ENCODE measurements at regions not wholly inside any gene's neighbourhood (a gene's known extent, or its start where the extent isn't known, plus 50 kb on each side); places are given as distances from the start of the nearest gene placed in this dataset.
"Not testable (repeated sequence)": the region's sequence is repeated elsewhere in the genome, so short reads cannot be mapped to it uniquely, and the experiment has no call there.

DNA sequence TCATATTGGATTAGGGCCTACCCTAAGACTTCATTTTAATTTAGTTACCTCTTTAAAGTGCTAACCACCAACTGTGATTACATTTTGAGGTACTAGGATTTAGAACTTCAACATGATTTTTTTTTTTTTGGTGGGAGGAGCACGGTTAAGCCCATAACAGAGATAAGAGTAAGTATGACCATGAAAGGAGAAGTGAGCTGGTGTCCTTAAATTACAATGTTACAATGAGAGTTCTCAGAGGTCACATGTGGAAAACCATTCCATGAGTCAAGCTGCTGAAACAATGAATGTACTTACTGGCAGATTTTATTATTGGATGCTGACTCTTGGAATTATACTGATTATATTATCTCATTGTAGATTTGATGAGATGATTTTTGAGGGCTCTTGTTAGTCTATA, 779.3 kb upstream of the CITED2 start:
- H3K4me3 Mint-ChIP-seq: no peak overlapping the region
- no peak for DNase-seq

DNA sequence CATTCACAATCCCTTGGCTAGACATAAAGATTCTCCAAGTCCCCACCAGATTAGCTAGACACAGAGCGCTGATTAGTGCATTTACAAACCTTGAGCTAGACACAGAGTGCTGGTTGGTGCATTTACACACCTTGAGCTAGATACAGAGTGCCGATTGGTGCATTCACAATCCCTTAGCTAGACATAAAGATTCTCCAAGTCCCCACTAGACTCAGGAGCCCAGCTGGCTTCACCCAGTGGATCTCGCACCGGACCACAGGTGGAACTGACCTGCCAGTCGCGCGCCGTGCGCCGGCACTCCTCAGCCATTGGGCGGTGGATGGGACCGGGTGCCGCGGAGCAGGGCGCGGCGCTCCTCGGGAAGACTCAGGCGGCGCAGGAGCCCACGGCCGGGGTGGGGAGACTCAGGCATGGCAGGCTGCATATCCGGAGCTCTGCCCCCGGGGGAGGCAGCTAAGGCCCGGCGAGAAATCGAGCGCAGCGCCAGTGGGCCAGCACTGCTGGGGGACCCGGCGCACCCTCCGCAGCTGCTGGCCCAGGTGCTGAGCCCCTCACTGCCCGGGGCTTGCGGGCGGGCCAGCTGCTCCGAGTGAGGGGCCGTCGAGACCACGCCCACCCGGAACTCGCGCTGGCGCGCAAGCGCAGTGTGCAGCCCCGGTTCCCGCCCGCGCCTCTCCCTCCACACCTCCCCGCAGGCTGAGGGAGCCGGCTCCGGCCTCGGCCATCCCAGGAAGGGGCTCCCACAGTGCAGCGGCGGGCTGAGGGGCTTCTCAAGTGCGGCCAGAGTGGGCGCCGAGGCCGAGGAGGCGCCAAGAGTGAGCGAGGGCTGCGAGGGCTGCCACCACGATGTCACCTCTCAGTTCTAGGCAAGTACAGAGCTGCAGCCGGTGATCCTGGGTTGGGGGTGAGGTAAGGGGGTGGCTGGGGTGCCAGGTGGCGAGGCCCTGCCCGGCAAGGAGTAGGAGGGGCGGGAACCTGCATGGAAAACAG, 773.7 kb upstream of the CITED2 start:
- H3K9me3 ChIP-seq (ENCODE audit: control insufficient read depth, low read length, poor library complexity, severe bottlenecking); H3K27ac Mint-ChIP-seq; H3K27me3 Mint-ChIP-seq; ATAC-seq; DNase-seq; H3K36me3 Mint-ChIP-seq (ENCODE audit: low read depth); H3K4me1 Mint-ChIP-seq; H3K4me3 Mint-ChIP-seq: not testable (repeated sequence)

More for the DNA sequence above, 779.3 kb upstream of the CITED2 start:
- H3K9me3 ChIP-seq (ENCODE audit: control insufficient read depth, low read length, poor library complexity, severe bottlenecking): no peaks in the 10 kb centered on the region
- no peaks in the 10 kb centered on the region for H3K4me1 Mint-ChIP-seq
- no peak overlapping the region for H3K27ac Mint-ChIP-seq
- no peaks in the 10 kb centered on the region for H3K36me3 Mint-ChIP-seq (ENCODE audit: low read depth)
- ATAC-seq: no peak
- no peaks in the 10 kb centered on the region for H3K27me3 Mint-ChIP-seq

DNA sequence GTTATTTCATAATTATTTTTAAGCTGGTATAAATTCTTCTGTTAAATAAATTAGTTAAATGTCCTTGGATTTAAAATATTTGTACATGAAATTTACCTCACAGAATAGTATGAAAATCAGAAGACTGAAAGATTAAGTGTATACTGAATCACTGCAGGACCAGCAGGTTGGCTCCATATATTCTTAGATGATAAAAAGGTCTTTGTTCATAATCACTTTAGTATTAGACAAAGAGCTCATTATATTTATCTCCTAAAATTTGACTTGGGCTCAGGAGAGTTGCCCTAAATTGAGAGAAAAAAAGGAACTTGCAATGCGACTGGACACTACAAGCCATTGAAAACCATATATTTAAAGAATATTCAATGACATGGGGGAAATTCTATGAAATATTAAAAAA, 766.4 kb upstream of the CITED2 start:
- Mint-ChIP-seq H3K27me3 (no peaks in the 10 kb centered on the region), H3K36me3 (ENCODE audit: low read depth) (peaks cover 2% of the 10 kb centered on the region), H3K4me3 (no peak overlapping the region), H3K27ac (no peak overlapping the region), H3K4me1 (peaks cover 5% of the 10 kb centered on the region)
- H3K9me3 ChIP-seq (ENCODE audit: control insufficient read depth, low read length, poor library complexity, severe bottlenecking): no peaks in the 10 kb centered on the region
- DNase-seq: no peak
- no peak for ATAC-seq

DNA sequence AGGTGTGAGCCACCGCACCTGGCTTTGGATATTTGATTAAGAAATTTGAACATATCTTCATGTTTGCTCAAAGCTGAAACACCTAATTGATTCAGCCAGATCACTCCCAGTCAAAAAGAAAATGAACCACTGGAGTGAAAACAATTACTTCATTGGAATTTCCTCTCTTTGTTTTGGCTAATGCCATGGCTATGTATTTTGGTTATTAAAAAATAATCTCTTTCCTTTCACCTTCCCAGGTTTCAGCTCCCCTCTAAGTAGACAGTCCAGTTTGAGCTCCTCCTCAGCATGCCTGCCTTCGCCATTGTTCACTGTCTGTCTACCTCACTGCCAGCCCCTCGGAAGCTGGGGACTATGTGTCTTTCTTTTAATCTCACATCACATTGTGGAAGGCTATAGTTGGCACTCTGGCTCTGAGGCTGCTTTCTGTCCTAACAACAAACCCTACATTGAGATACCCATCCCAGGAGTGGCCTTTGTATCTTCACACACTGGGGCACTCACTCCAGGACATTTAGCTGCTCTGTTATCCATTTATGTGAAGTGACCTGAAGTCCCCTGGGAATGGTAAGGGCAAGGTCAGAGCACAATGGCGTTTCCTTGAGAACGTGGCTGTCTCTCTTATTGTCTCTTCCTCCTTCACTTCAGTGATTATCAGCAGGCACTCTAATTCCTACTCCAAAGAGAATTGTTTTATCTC, 764.0 kb upstream of the CITED2 start:
- DNase-seq: no peak
- Mint-ChIP-seq H3K4me3 (no peak overlapping the region), H3K27me3 (no peaks in the 10 kb centered on the region), H3K36me3 (ENCODE audit: low read depth) (peaks cover 2% of the 10 kb centered on the region), H3K27ac (no peak overlapping the region), H3K4me1 (peaks cover 5% of the 10 kb centered on the region)
- no peaks in the 10 kb centered on the region for H3K9me3 ChIP-seq (ENCODE audit: control insufficient read depth, low read length, poor library complexity, severe bottlenecking)
- no peak for ATAC-seq

DNA sequence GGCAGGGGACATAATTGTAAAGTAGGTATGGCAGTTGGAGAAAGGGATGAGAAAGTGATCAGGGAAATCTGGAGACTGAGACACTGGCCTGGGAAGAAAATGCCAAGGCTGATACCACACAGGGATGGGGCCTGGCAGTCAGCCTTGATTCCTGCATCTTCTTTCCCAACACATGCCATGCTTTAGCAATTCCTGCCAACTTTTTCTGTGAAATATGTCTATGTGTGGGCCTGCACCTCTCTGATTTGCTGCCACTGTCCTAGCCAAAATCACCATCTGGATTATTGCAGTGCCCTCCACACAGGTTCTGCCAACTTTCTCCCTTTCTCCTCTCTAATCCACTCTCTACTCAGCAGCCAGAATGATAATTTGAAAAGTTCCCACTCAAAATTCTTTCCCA, 759.8 kb upstream of the CITED2 start:
- Mint-ChIP-seq H3K36me3 (ENCODE audit: low read depth) (peaks cover 2% of the 10 kb centered on the region), H3K27ac (no peak overlapping the region), H3K27me3 (no peaks in the 10 kb centered on the region), H3K4me1 (peaks cover 3% of the 10 kb centered on the region), H3K4me3 (no peak overlapping the region)
- no peak for ATAC-seq
- H3K9me3 ChIP-seq (ENCODE audit: control insufficient read depth, low read length, poor library complexity, severe bottlenecking): no peaks in the 10 kb centered on the region
- no peak for DNase-seq

DNA sequence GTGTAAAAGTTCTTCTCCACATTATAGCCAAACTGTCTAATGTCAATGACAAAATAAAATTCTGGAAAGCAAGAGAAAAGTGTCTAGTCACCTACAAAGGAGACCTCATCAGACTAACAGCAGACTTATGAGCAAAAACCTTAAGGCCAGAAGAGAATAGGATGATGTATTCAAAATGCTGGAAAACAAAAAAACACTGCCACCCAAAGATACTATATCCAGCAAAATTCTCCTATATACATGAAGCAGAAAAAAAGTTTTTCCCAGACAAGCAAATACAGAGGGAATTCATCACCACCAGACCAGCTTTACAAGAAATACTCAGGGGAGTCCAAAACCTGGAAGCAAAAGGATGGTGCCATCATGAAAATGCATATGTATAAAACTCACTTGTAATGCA, 755.6 kb upstream of the CITED2 start:
- Mint-ChIP-seq H3K36me3 (ENCODE audit: low read depth) (peaks cover 4% of the 10 kb centered on the region), H3K4me1 (no peaks in the 10 kb centered on the region), H3K27ac (no peak overlapping the region), H3K4me3 (no peak overlapping the region), H3K27me3 (no peaks in the 10 kb centered on the region)
- DNase-seq (no peak), ATAC-seq (no peak)
- no peaks in the 10 kb centered on the region for H3K9me3 ChIP-seq (ENCODE audit: control insufficient read depth, low read length, poor library complexity, severe bottlenecking)

DNA sequence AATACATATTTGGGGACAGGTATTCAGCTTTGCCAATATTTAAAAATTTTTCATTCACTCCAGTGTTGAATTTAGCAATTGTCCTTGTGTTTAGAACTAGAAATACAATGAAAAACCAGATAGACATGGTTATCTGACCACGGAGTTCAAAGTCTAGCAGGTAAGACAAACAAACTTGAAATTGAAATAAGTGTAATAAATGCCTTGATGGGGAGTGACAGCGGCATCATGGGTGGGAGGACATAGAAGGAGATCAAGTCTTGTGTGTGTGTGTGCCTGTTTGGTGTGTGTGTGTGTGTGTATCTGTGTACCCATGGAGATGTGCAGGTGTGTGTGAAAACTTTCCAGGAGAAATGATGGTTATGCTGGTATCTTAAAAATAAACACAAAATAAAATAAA, 750.0 kb upstream of the CITED2 start:
- H3K27ac Mint-ChIP-seq: no peak overlapping the region
- peaks cover 4% of the 10 kb centered on the region for H3K36me3 Mint-ChIP-seq (ENCODE audit: low read depth)
- H3K27me3 Mint-ChIP-seq: no peaks in the 10 kb centered on the region
- no peaks in the 10 kb centered on the region for H3K9me3 ChIP-seq (ENCODE audit: control insufficient read depth, low read length, poor library complexity, severe bottlenecking)
- no peak for ATAC-seq
- no peak for DNase-seq
- no peaks in the 10 kb centered on the region for H3K4me1 Mint-ChIP-seq
- no peak overlapping the region for H3K4me3 Mint-ChIP-seq

DNA sequence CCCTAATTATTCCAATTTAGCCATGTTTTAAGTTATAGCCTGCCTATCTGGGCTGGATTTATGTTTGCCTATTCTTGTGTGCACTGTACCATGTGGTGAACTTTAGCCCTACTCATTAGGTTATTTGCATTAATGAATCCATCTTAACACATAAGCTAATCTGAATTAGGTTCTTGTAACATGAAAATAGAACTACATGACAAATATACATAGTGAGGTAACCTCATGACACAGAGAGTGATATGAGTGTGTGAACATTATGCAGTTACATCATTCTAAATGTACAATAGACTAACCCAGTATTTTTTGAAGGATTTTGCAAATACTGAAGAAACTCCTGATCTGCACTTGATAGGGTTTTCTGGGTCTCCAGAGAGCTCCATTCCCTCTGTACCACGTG, 733.7 kb upstream of the CITED2 start:
- Mint-ChIP-seq H3K4me3 (no peak overlapping the region), H3K27ac (no peak overlapping the region), H3K27me3 (peaks cover 10% of the 10 kb centered on the region), H3K4me1 (peaks cover 2% of the 10 kb centered on the region), H3K36me3 (ENCODE audit: low read depth) (no peaks in the 10 kb centered on the region)
- ATAC-seq (no peak), DNase-seq (no peak)
- H3K9me3 ChIP-seq (ENCODE audit: control insufficient read depth, low read length, poor library complexity, severe bottlenecking): no peaks in the 10 kb centered on the region

DNA sequence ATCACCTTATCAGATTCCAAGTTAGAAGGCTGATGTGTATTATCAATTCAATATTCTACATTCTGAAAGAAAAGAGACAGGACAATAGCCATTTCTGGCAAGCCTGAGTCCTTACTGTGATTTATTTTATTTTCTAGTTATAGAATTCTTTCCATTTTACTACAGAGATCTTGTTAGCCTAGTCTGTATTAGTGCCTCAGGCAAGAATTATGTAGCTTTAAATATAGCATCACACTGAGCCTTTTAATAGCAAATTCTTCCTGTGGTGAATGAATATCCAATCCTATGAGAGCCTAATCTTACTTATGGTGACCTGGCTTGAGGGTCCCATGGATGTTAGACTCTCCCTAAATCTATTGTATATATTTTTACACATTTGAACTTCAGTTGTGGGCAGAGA, 732.8 kb upstream of the CITED2 start:
- no peaks in the 10 kb centered on the region for H3K9me3 ChIP-seq (ENCODE audit: control insufficient read depth, low read length, poor library complexity, severe bottlenecking)
- Mint-ChIP-seq H3K36me3 (ENCODE audit: low read depth) (no peaks in the 10 kb centered on the region), H3K4me3 (no peak overlapping the region), H3K27me3 (peaks cover 10% of the 10 kb centered on the region), H3K27ac (no peak overlapping the region), H3K4me1 (peaks cover 2% of the 10 kb centered on the region)
- no peak for DNase-seq
- ATAC-seq: no peak

DNA sequence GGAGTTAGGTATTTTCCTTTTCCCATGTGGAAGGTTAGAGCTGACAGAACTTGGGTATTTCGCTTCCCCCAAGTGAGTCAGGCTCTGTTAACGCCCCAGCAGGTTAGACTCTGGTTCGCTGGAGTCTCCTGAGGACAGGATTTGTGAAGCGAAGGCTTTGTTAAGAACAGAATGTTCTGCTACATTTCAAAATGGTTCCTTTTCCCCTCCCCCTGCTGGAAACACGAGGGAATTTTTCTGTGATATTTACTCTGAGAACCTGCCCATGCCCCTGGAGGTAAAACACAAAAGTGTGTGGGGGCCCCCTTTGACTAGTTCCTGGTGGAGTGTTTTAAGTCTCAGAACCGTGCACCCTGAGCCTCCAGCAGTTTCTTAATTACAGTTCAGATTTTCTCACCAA, 731.4 kb upstream of the CITED2 start:
- Mint-ChIP-seq H3K4me1 (peaks cover 7% of the 10 kb centered on the region), H3K27ac (no peak overlapping the region), H3K27me3 (peaks cover 6% of the 10 kb centered on the region), H3K4me3 (no peak overlapping the region), H3K36me3 (ENCODE audit: low read depth) (no peaks in the 10 kb centered on the region)
- ATAC-seq (no peak), DNase-seq (no peak)
- H3K9me3 ChIP-seq (ENCODE audit: control insufficient read depth, low read length, poor library complexity, severe bottlenecking): no peaks in the 10 kb centered on the region

DNA sequence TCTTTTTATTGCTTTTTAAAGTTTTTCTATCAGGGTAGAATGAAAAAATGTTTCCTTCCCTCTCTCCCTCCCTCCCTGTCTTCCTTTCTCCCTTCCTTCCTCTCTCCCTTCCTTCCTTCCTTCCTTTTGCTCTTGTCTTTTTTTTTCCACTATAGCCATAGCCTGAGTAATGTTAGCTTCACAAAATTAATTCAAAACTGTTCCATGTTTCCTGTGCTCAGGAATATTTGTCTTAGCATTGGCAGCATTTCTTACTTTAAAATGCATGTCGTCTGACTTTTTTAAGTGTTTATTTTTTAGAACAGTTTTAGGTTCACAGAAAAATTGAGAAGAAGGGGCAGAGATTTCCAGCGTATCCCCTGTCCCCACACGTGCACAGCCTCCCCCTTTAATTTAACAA, 730.8 kb upstream of the CITED2 start:
- no peak for ATAC-seq
- no peak overlapping the region for H3K27ac Mint-ChIP-seq
- H3K27me3 Mint-ChIP-seq: peaks cover 4% of the 10 kb centered on the region
- no peak for DNase-seq
- peaks cover 7% of the 10 kb centered on the region for H3K4me1 Mint-ChIP-seq
- no peaks in the 10 kb centered on the region for H3K9me3 ChIP-seq (ENCODE audit: control insufficient read depth, low read length, poor library complexity, severe bottlenecking)
- no peak overlapping the region for H3K4me3 Mint-ChIP-seq
- H3K36me3 Mint-ChIP-seq (ENCODE audit: low read depth): no peaks in the 10 kb centered on the region

DNA sequence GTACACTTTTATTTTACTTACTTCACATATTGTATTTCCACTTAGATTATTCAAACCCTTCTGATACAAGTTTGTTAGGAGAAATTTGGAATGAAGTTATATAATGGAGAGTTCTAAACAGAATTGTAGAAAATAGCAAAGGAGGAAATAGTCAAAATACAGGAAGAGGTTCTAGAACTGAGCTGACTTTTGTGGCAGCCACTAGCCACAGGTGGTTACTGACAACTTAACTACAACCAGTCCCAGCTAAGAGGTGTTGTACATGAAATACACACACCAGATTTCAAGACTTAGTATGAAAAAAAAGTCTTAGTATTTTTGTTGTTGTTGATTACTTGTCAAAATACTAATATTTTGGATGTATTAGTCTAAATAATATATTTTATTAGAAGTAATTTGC, 727.4 kb upstream of the CITED2 start:
- Mint-ChIP-seq H3K4me3 (no peak overlapping the region), H3K4me1 (peaks cover 7% of the 10 kb centered on the region), H3K27me3 (peaks cover 4% of the 10 kb centered on the region), H3K27ac (no peak overlapping the region), H3K36me3 (ENCODE audit: low read depth) (no peaks in the 10 kb centered on the region)
- no peaks in the 10 kb centered on the region for H3K9me3 ChIP-seq (ENCODE audit: control insufficient read depth, low read length, poor library complexity, severe bottlenecking)
- DNase-seq (no peak), ATAC-seq (no peak)

DNA sequence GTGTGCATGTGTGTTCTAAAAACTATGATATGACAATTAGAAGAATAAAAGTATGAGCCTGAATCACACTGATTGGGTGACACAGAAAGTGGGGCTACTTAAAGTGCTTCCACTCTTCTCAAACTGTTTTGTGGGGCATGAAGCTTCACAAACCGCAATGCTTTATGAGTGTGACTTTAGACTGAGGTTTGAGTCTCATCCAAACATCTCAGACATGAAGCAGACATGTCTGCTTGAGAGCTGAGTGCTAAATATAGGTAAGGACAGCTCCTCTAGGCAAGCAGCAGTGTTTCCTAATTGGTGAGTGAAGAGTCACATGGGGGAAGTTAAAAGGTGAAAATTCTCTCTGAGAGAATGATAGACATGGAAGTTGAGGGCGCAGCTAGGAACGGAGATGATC, 726.9 kb upstream of the CITED2 start:
- H3K4me1 Mint-ChIP-seq: peaks cover 7% of the 10 kb centered on the region
- H3K4me3 Mint-ChIP-seq: no peak overlapping the region
- DNase-seq (no peak), ATAC-seq (no peak)
- no peaks in the 10 kb centered on the region for H3K36me3 Mint-ChIP-seq (ENCODE audit: low read depth)
- no peak overlapping the region for H3K27ac Mint-ChIP-seq
- H3K9me3 ChIP-seq (ENCODE audit: control insufficient read depth, low read length, poor library complexity, severe bottlenecking): no peaks in the 10 kb centered on the region
- peaks cover 4% of the 10 kb centered on the region for H3K27me3 Mint-ChIP-seq

DNA sequence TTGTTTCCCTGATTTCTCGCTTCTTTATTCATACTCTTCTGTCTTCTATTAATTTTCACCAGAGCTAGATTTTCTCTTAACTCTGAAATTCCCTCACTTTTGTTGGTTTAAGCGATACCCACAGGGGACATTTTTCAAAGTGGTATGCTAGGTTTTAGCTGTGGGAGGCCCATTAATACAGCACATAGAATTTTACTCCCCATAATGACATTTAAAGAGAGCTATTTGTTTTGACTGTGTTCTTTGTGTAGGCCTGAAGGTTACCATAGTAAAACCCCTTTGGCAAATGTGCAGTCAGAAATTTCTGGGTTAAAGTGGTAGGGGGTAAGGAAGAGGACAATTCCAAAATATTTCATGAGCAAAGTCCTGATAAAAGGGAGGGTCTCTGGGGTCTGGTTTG, 721.1 kb upstream of the CITED2 start:
- no peak for ATAC-seq
- DNase-seq: no peak
- no peaks in the 10 kb centered on the region for H3K36me3 Mint-ChIP-seq (ENCODE audit: low read depth)
- H3K9me3 ChIP-seq (ENCODE audit: control insufficient read depth, low read length, poor library complexity, severe bottlenecking): no peaks in the 10 kb centered on the region
- no peaks in the 10 kb centered on the region for H3K4me1 Mint-ChIP-seq
- H3K27me3 Mint-ChIP-seq: no peaks in the 10 kb centered on the region
- H3K4me3 Mint-ChIP-seq: no peak overlapping the region
- H3K27ac Mint-ChIP-seq: no peak overlapping the region

Data from T-helper 17 cell (primary cell).